DOHH2 (cell line): ENCODE measurements at regions not wholly inside any gene's neighbourhood (a gene's known extent, or its start where the extent isn't known, plus 50 kb on each side); places are given as distances from the start of the nearest gene placed in this dataset.

Source experiments
- H3F3A ChIP-seq: fragments of 200-600 bp; sonication (generic), shearing (Covaris generic); 2 replicates; pipeline ENCODE4 v1.6.0; 2016; ENCODE audit warnings: antibody characterized with exemption, mild to moderate bottlenecking; ENCODE audit not compliant: control insufficient read depth, insufficient read depth
- H3K27ac ChIP-seq: fragments of 200-600 bp; sonication (generic); 2 replicates; pipeline ENCODE4 v1.5.1; 2014; ENCODE audit warnings: low read depth, mild to moderate bottlenecking, low read length, moderate library complexity
- H3K27me3 ChIP-seq: fragments of 200-600 bp; sonication (generic); 2 replicates; pipeline ENCODE4 v1.6.1; 2014; ENCODE audit warnings: mild to moderate bottlenecking, low read length, mixed read lengths; ENCODE audit not compliant: control insufficient read depth
- H3K36me3 ChIP-seq: fragments of 200-600 bp; sonication (generic); 2 replicates; pipeline ENCODE4 v1.6.1; 2014; ENCODE audit warnings: mild to moderate bottlenecking, low read length, moderate library complexity, mixed read lengths; ENCODE audit not compliant: control insufficient read depth
- H3K4me1 ChIP-seq: fragments of 200-600 bp; sonication (generic); 2 replicates; pipeline ENCODE4 v1.6.1; 2014; ENCODE audit warnings: mild to moderate bottlenecking, low read length, mixed read lengths; ENCODE audit not compliant: control insufficient read depth
- H3K4me2 ChIP-seq: fragments of 200-600 bp; sonication (generic); 2 replicates; pipeline ENCODE4 v1.6.0; 2014; ENCODE audit warnings: mild to moderate bottlenecking, low read length, moderate library complexity
- H3K4me3 ChIP-seq: fragments of 200-600 bp; sonication (generic); 2 replicates; pipeline ENCODE4 v1.5.1; 2014; ENCODE audit warnings: mild to moderate bottlenecking, low read length, mixed read lengths
- H3K79me2 ChIP-seq: fragments of 200-600 bp; sonication (generic); 2 replicates; pipeline ENCODE4 v1.6.1; 2014; ENCODE audit warnings: mild to moderate bottlenecking, low read length, mixed read lengths; ENCODE audit not compliant: control insufficient read depth
- H3K9me2 ChIP-seq: fragments of 200-600 bp; sonication (generic); replicated peaks from 2 replicates; pipeline ENCODE4 v1.6.1; 2014; ENCODE audit warnings: mild to moderate bottlenecking, low read length, mixed read lengths; ENCODE audit not compliant: control insufficient read depth
- H3K9me3 ChIP-seq: fragments of 200-600 bp; sonication (generic); 2 replicates; pipeline ENCODE4 v1.6.1; 2014; ENCODE audit warnings: antibody characterized with exemption, low read length, mixed read lengths; ENCODE audit not compliant: control insufficient read depth, insufficient read depth
- H4K20me1 ChIP-seq: fragments of 200-600 bp; sonication (generic); 2 replicates; pipeline ENCODE4 v1.6.0; 2014; ENCODE audit warnings: low read depth, mild to moderate bottlenecking, antibody characterized with exemption, low read length, moderate library complexity; ENCODE audit not compliant: control insufficient read depth, insufficient read depth
- EZH2phosphoT487 ChIP-seq: fragments of 200-600 bp; sonication (generic); IDR thresholded peaks from 2 replicates; pipeline ENCODE4 v1.6.1; 2017; ENCODE audit warnings: borderline replicate concordance, mild to moderate bottlenecking, antibody characterized with exemption, low read length, moderate library complexity, mixed read lengths
- TF ChIP-seq, protein P1 (sequence below): fragments of 200-600 bp; sonication (generic); IDR thresholded peaks from one replicate; pipeline ENCODE4 v1.5.1; 2014; ENCODE audit warnings: antibody characterized with exemption, mild to moderate bottlenecking, low read depth, low read length; ENCODE audit not compliant: poor library complexity, severe bottlenecking

DNA sequence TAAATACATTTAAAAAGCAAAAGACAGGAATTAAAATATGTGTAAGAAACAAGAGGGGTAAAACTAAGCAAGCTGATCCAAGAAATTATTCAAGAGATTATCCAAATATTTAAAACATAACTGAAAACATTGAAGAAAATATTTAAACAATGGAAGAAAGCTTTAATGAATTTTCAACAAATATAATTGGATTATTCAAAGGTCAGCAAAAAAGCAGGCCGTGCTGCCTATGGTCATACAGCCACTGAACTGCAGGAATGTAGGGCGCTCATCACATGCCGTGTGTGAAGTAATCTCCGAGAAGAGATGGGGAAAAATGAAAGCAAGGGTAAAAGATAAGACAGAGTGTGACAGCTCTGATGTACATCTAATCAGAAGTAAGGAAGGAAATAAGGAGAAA is 1195.4 kb upstream of the EYS start:
- Histone ChIP-seq H3K27me3 (no peaks in the 10 kb centered on the region), H3K4me3 (no peak overlapping the region), H3K36me3 (no peaks in the 10 kb centered on the region), H3K4me2 (no peak overlapping the region), H3K4me1 (no peaks in the 10 kb centered on the region), H4K20me1 (no peaks in the 10 kb centered on the region), H3K79me2 (no peaks in the 10 kb centered on the region), H3K27ac (no peak overlapping the region), H3K9me3 (peaks cover 10% of the 10 kb centered on the region; the same call in 1 of the 2 replicates), H3F3A (no peaks in the 10 kb centered on the region), H3K9me2 (no peaks in the 10 kb centered on the region)
- TF ChIP-seq, protein P1, sequence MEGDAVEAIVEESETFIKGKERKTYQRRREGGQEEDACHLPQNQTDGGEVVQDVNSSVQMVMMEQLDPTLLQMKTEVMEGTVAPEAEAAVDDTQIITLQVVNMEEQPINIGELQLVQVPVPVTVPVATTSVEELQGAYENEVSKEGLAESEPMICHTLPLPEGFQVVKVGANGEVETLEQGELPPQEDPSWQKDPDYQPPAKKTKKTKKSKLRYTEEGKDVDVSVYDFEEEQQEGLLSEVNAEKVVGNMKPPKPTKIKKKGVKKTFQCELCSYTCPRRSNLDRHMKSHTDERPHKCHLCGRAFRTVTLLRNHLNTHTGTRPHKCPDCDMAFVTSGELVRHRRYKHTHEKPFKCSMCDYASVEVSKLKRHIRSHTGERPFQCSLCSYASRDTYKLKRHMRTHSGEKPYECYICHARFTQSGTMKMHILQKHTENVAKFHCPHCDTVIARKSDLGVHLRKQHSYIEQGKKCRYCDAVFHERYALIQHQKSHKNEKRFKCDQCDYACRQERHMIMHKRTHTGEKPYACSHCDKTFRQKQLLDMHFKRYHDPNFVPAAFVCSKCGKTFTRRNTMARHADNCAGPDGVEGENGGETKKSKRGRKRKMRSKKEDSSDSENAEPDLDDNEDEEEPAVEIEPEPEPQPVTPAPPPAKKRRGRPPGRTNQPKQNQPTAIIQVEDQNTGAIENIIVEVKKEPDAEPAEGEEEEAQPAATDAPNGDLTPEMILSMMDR = no peak
- no peak for TF ChIP-seq EZH2phosphoT487

GRCh38 chr6:66900133-66901083 is 1193.4 kb upstream of the EYS start:
- Histone ChIP-seq H3K4me1 (no peaks in the 10 kb centered on the region), H3K36me3 (no peaks in the 10 kb centered on the region), H3K27ac (no peak overlapping the region), H3K79me2 (no peaks in the 10 kb centered on the region), H3K27me3 (no peaks in the 10 kb centered on the region), H3K9me2 (no peaks in the 10 kb centered on the region), H3K4me3 (no peak overlapping the region), H3F3A (no peaks in the 10 kb centered on the region), H3K9me3 (peaks cover 16% of the 10 kb centered on the region; the same call in 1 of the 2 replicates), H4K20me1 (no peaks in the 10 kb centered on the region), H3K4me2 (no peak overlapping the region)
- TF ChIP-seq EZH2phosphoT487 = no peak
- TF ChIP-seq, protein P1 = no peak

DNA sequence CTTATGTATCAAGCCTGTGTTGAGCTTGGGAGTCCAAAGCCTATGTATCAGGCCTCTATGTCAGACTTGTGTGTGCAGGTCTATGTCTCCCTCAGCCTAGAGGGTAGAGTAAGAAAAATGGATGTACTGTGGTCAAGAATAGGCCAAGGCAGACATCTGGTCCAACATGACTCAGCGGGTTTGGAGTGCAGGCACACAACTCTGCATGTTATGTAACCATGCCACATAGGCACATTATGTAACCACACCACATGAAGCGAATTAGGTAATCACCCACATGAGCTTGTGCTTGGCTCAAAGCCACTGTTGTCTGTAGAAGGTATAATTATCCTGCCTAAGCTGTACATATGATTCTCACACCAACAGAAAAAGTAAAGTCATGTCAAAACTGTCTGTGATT is 1190.5 kb upstream of the EYS start:
- Histone ChIP-seq H3F3A (no peaks in the 10 kb centered on the region), H3K36me3 (no peaks in the 10 kb centered on the region), H3K9me3 (peaks cover 16% of the 10 kb centered on the region; the same call in 1 of the 2 replicates), H3K4me3 (no peak overlapping the region), H3K27me3 (no peaks in the 10 kb centered on the region), H3K27ac (no peak overlapping the region), H3K4me1 (no peaks in the 10 kb centered on the region), H3K4me2 (no peak overlapping the region), H3K79me2 (no peaks in the 10 kb centered on the region), H4K20me1 (no peaks in the 10 kb centered on the region), H3K9me2 (no peaks in the 10 kb centered on the region)
- TF ChIP-seq EZH2phosphoT487 = no peak
- TF ChIP-seq, protein P1 = no peak
